Stimulated activated naive CD8-positive, alpha-beta T cell treated with anti-CD3 and anti-CD28 coated beads, Interleukin-15, amount 100 ng/mL, for 72 hours (primary cell): ENCODE measurements at regions not wholly inside any gene's neighbourhood (a gene's known extent, or its start where the extent isn't known, plus 50 kb on each side); places are given as distances from the start of the nearest gene placed in this dataset.
A peak's percentile ranks its signal among the peaks of the same experiment; 100 is the strongest.

Experiments
- ATAC-seq: fragments of 150-1000 bp; cut with Tn5 transposase; 2 replicates; pipeline ENCODE4 v1.10.0; 2021; ENCODE audit warnings: mild to moderate bottlenecking, moderate library complexity
- DNase-seq, 2 donors: peaks; one replicate each; pipeline ENCODE4 v3.0.0; 2021 to 2022
- H3K27ac Mint-ChIP-seq, 2 donors: one replicate each; pipeline ENCODE4 v1.8.0; 2022; ENCODE audit warnings: mild to moderate bottlenecking in 2 of 2, mixed read lengths in 2 of 2, moderate library complexity in 2 of 2
- H3K27me3 Mint-ChIP-seq: one replicate; pipeline ENCODE4 v1.8.0; 2022; ENCODE audit warnings: mixed read lengths
- H3K4me1 Mint-ChIP-seq: one replicate; pipeline ENCODE4 v1.8.0; 2022; ENCODE audit warnings: mild to moderate bottlenecking, mixed read lengths
- H3K4me3 Mint-ChIP-seq, 2 donors: one replicate each; pipeline ENCODE4 v1.8.0; 2022; ENCODE audit warnings: mild to moderate bottlenecking in 2 of 2, mixed read lengths in 2 of 2, moderate library complexity in 1 of 2
- H3K9me3 Mint-ChIP-seq, 2 donors: one replicate each; pipeline ENCODE4 v1.8.0; 2022; ENCODE audit warnings: mixed read lengths in 2 of 2

GRCh38 chr13:89610331-89610730 lies 1737.2 kb upstream of the MIR17HG start:
- no peak overlapping the region for H3K27ac Mint-ChIP-seq
- no peaks in the 10 kb centered on the region for H3K27me3 Mint-ChIP-seq
- no peak overlapping the region for H3K4me3 Mint-ChIP-seq
- peaks cover 8 to 12% of the 10 kb centered on the region in 2 donors for H3K9me3 Mint-ChIP-seq
- ATAC-seq = no peak
- no peaks in the 10 kb centered on the region for H3K4me1 Mint-ChIP-seq
- no peak for DNase-seq

- no peak for DNase-seq
- H3K27me3 Mint-ChIP-seq = no peaks in the 10 kb centered on the region
- H3K4me3 Mint-ChIP-seq = no peak overlapping the region
- H3K9me3 Mint-ChIP-seq = peaks cover 8 to 12% of the 10 kb centered on the region in 2 donors
- ATAC-seq = no peak
- no peaks in the 10 kb centered on the region for H3K4me1 Mint-ChIP-seq
- peak overlapping the region in 1 of 2 donors; percentile 57 for H3K27ac Mint-ChIP-seq
Observed at GRCh38 chr13:89610881-89611280, 1736.6 kb upstream of the MIR17HG start.

- no peak for DNase-seq
- H3K9me3 Mint-ChIP-seq = peaks cover 0 to 7% of the 10 kb centered on the region in 2 donors
- H3K27me3 Mint-ChIP-seq = no peaks in the 10 kb centered on the region
- no peaks in the 10 kb centered on the region for H3K4me1 Mint-ChIP-seq
- no peak overlapping the region for H3K27ac Mint-ChIP-seq
- H3K4me3 Mint-ChIP-seq = no peak overlapping the region
- no peak for ATAC-seq
Observed at GRCh38 chr13:89627996-89628395, 1719.5 kb upstream of the MIR17HG start.

- H3K4me3 Mint-ChIP-seq = no peak overlapping the region
- no peak for ATAC-seq
- H3K4me1 Mint-ChIP-seq = no peaks in the 10 kb centered on the region
- H3K9me3 Mint-ChIP-seq = peaks cover 0 to 12% of the 10 kb centered on the region in 2 donors
- DNase-seq = no peak
- no peak overlapping the region for H3K27ac Mint-ChIP-seq
- no peaks in the 10 kb centered on the region for H3K27me3 Mint-ChIP-seq
Observed at GRCh38 chr13:89628567-89628966, 1718.9 kb upstream of the MIR17HG start.

GRCh38 chr13:89650226-89650625 lies 1697.3 kb upstream of the MIR17HG start:
- Mint-ChIP-seq H3K27ac (no peak overlapping the region), H3K9me3 (peaks cover 11 to 29% of the 10 kb centered on the region in 2 donors), H3K4me1 (no peaks in the 10 kb centered on the region), H3K4me3 (no peak overlapping the region), H3K27me3 (no peaks in the 10 kb centered on the region)
- DNase-seq (no peak), ATAC-seq (no peak)

GRCh38 chr13:89660752-89661151 lies 1686.7 kb upstream of the MIR17HG start:
- H3K4me3 Mint-ChIP-seq = no peak overlapping the region
- no peak for DNase-seq
- no peak for ATAC-seq

GRCh38 chr13:89673789-89674311 lies 1673.6 kb upstream of the MIR17HG start:
- no peaks in the 10 kb centered on the region for H3K4me1 Mint-ChIP-seq
- H3K27me3 Mint-ChIP-seq = no peaks in the 10 kb centered on the region
- H3K27ac Mint-ChIP-seq = no peak overlapping the region
- DNase-seq = no peak
- H3K9me3 Mint-ChIP-seq = peaks cover 6 to 14% of the 10 kb centered on the region in 2 donors
- ATAC-seq = no peak
- H3K4me3 Mint-ChIP-seq = no peak overlapping the region

More at GRCh38 chr13:89660752-89661151, 1686.7 kb upstream of the MIR17HG start:
- peaks cover 0 to 13% of the 10 kb centered on the region in 2 donors for H3K9me3 Mint-ChIP-seq
- peak overlapping the region in 1 of 2 donors; percentile 78 for H3K27ac Mint-ChIP-seq
- no peaks in the 10 kb centered on the region for H3K27me3 Mint-ChIP-seq
- H3K4me1 Mint-ChIP-seq = no peaks in the 10 kb centered on the region

- no peaks in the 10 kb centered on the region for H3K27me3 Mint-ChIP-seq
- ATAC-seq = no peak
Observed at GRCh38 chr13:89678466-89679121, 1668.9 kb upstream of the MIR17HG start.

GRCh38 chr13:89684896-89685295 lies 1662.6 kb upstream of the MIR17HG start:
- no peak for ATAC-seq
- no peak overlapping the region for H3K4me3 Mint-ChIP-seq

More at GRCh38 chr13:89678466-89679121, 1668.9 kb upstream of the MIR17HG start:
- no peak for DNase-seq
- H3K9me3 Mint-ChIP-seq = no peaks in the 10 kb centered on the region
- no peak overlapping the region for H3K4me3 Mint-ChIP-seq
- no peak overlapping the region for H3K27ac Mint-ChIP-seq
- H3K4me1 Mint-ChIP-seq = no peaks in the 10 kb centered on the region

GRCh38 chr13:89686171-89686570 lies 1661.3 kb upstream of the MIR17HG start:
- Mint-ChIP-seq H3K9me3 (peaks cover 4 to 38% of the 10 kb centered on the region in 2 donors), H3K27me3 (no peaks in the 10 kb centered on the region), H3K27ac (no peak overlapping the region), H3K4me1 (no peaks in the 10 kb centered on the region), H3K4me3 (no peak overlapping the region)
- ATAC-seq (no peak), DNase-seq (no peak)

More at GRCh38 chr13:89684896-89685295, 1662.6 kb upstream of the MIR17HG start:
- H3K4me1 Mint-ChIP-seq = no peaks in the 10 kb centered on the region
- no peak overlapping the region for H3K27ac Mint-ChIP-seq
- no peaks in the 10 kb centered on the region for H3K27me3 Mint-ChIP-seq
- DNase-seq = no peak
- peaks cover under 1 to 33% of the 10 kb centered on the region in 2 donors for H3K9me3 Mint-ChIP-seq

- H3K4me1 Mint-ChIP-seq = no peaks in the 10 kb centered on the region
- ATAC-seq = no peak
- H3K27me3 Mint-ChIP-seq = no peaks in the 10 kb centered on the region
- no peak for DNase-seq
- H3K27ac Mint-ChIP-seq = no peak overlapping the region
- H3K4me3 Mint-ChIP-seq = no peak overlapping the region
- H3K9me3 Mint-ChIP-seq = peaks cover 4 to 38% of the 10 kb centered on the region in 2 donors
Observed at GRCh38 chr13:89687066-89687465, 1660.4 kb upstream of the MIR17HG start.

GRCh38 chr13:89688918-89689317 lies 1658.6 kb upstream of the MIR17HG start:
- H3K4me3 Mint-ChIP-seq = no peak overlapping the region
- DNase-seq = no peak
- ATAC-seq = no peak
- H3K27ac Mint-ChIP-seq = no peak overlapping the region
- H3K9me3 Mint-ChIP-seq = peaks cover 4 to 36% of the 10 kb centered on the region in 2 donors
- no peaks in the 10 kb centered on the region for H3K4me1 Mint-ChIP-seq
- H3K27me3 Mint-ChIP-seq = no peaks in the 10 kb centered on the region

GRCh38 chr13:89694451-89694850 lies 1653.0 kb upstream of the MIR17HG start:
- no peaks in the 10 kb centered on the region for H3K27me3 Mint-ChIP-seq
- no peak overlapping the region for H3K4me3 Mint-ChIP-seq
- DNase-seq (no peak), ATAC-seq (no peak)
- H3K27ac Mint-ChIP-seq = no peak overlapping the region
- H3K9me3 Mint-ChIP-seq = peaks cover 10 to 11% of the 10 kb centered on the region in 2 donors
- H3K4me1 Mint-ChIP-seq = no peaks in the 10 kb centered on the region

- Mint-ChIP-seq H3K4me1 (no peaks in the 10 kb centered on the region), H3K9me3 (peaks cover 0 to 7% of the 10 kb centered on the region in 2 donors), H3K27me3 (no peaks in the 10 kb centered on the region), H3K4me3 (no peak overlapping the region), H3K27ac (no peak overlapping the region)
- no peak for DNase-seq
- ATAC-seq = no peak
Observed at GRCh38 chr13:89695343-89696257, 1651.9 kb upstream of the MIR17HG start.

GRCh38 chr13:89701913-89702312 lies 1645.6 kb upstream of the MIR17HG start:
- ATAC-seq (no peak), DNase-seq (no peak)
- Mint-ChIP-seq H3K27me3 (no peaks in the 10 kb centered on the region), H3K4me1 (no peaks in the 10 kb centered on the region), H3K9me3 (peaks cover 7 to 17% of the 10 kb centered on the region in 2 donors), H3K4me3 (no peak overlapping the region), H3K27ac (no peak overlapping the region)

GRCh38 chr13:89704040-89704439 lies 1643.4 kb upstream of the MIR17HG start:
- no peaks in the 10 kb centered on the region for H3K4me1 Mint-ChIP-seq
- H3K27ac Mint-ChIP-seq = no peak overlapping the region
- peaks cover 7 to 10% of the 10 kb centered on the region in 2 donors for H3K9me3 Mint-ChIP-seq
- no peaks in the 10 kb centered on the region for H3K27me3 Mint-ChIP-seq
- DNase-seq (no peak), ATAC-seq (no peak)
- H3K4me3 Mint-ChIP-seq = no peak overlapping the region
